Natural killer cell (primary cell): ENCODE measurements at regions not wholly inside any gene's neighbourhood (a gene's known extent, or its start where the extent isn't known, plus 50 kb on each side); places are given as distances from the start of the nearest gene placed in this dataset.

ENCODE experiments used
- ATAC-seq, 3 donors: fragments of 150-1000 bp in 2 of 3; fragments of 200-7000 bp in 1 of 3; cut with Tn5 transposase; 1 replicate in 1 of 3; 2 replicates in 2 of 3; pipeline ENCODE4 v1.10.0; 2021; ENCODE audit warnings: mild to moderate bottlenecking in 2 of 3, moderate library complexity in 2 of 3
- DNase-seq, 2 donors: peaks; one replicate each; pipeline versions ENCODE4 v3.0.0 to v3.0.0-alpha.2; 2013 to 2021; ENCODE audit warnings: mixed read lengths in 1 of 2
- H3K27ac ChIP-seq: one replicate; pipeline ENCODE4 v1.5.1; 2013; ENCODE audit warnings: mild to moderate bottlenecking, low read length
- H3K27me3 ChIP-seq: one replicate; pipeline ENCODE4 v1.6.1; 2013; ENCODE audit warnings: low read length; ENCODE audit not compliant: control insufficient read depth, insufficient read depth
- H3K36me3 ChIP-seq: one replicate; pipeline ENCODE4 v1.6.1; 2013; ENCODE audit warnings: low read length; ENCODE audit not compliant: control insufficient read depth, insufficient read depth
- H3K4me1 ChIP-seq: one replicate; pipeline ENCODE4 v1.6.1; 2013; ENCODE audit warnings: low read length; ENCODE audit not compliant: control insufficient read depth, insufficient read depth
- H3K4me3 ChIP-seq: one replicate; pipeline ENCODE4 v1.5.1; 2013; ENCODE audit warnings: low read length
- H3K9me3 ChIP-seq: one replicate; pipeline ENCODE4 v1.6.1; 2013; ENCODE audit warnings: low read length; ENCODE audit not compliant: control insufficient read depth, insufficient read depth
- H3K27ac Mint-ChIP-seq, 2 donors: one replicate each; pipeline ENCODE4 v1.8.0; 2022; ENCODE audit warnings: mild to moderate bottlenecking in 2 of 2, mixed read lengths in 2 of 2, moderate library complexity in 1 of 2
- H3K27me3 Mint-ChIP-seq, 2 donors: one replicate each; pipeline ENCODE4 v1.8.0; 2022; ENCODE audit warnings: low read depth in 2 of 2, mixed read lengths in 2 of 2
- H3K36me3 Mint-ChIP-seq: one replicate; pipeline ENCODE4 v1.8.0; 2022; ENCODE audit warnings: mixed read lengths
- H3K4me1 Mint-ChIP-seq, 2 donors: one replicate each; pipeline ENCODE4 v1.8.0; 2022; ENCODE audit warnings: mixed read lengths in 2 of 2
- H3K4me3 Mint-ChIP-seq: one replicate; pipeline ENCODE4 v1.8.0; 2022; ENCODE audit warnings: mild to moderate bottlenecking, moderate library complexity, mixed read lengths
- H3K9me3 Mint-ChIP-seq, 2 donors: one replicate each; pipeline ENCODE4 v1.8.0; 2022; ENCODE audit warnings: mixed read lengths in 2 of 2
- CTCF ChIP-seq: fragments of 200-600 bp; IDR thresholded peaks from one replicate; pipeline ENCODE4 v1.8.0; 2022; ENCODE audit warnings: antibody characterized with exemption
- WGBS: methylation state at CpG from one replicate; pipeline ENCODE4 v1.1.7; 2013; ENCODE audit warnings: missing lambda C conversion rate; ENCODE audit not compliant: insufficient coverage; 5-methylcytosine and 5-hydroxymethylcytosine counted together
- intact Hi-C: fragments of 100-400 bp; cut with micrococcal nuclease; formaldehyde crosslinking; loops from one replicate; pipeline ENCODE4 v1.14.2; 2022

GRCh38 chr4:37051866-37052265 is 192.7 kb upstream of the NWD2 start:
- Histone ChIP-seq H3K36me3 (no peaks in the 10 kb centered on the region), H3K27ac (no peak overlapping the region), H3K4me3 (no peak overlapping the region), H3K9me3 (no peaks in the 10 kb centered on the region), H3K4me1 (no peaks in the 10 kb centered on the region), H3K27me3 (no peaks in the 10 kb centered on the region)
- no peaks in the 10 kb centered on the region for H3K27me3 Mint-ChIP-seq
- DNase-seq (no peak), ATAC-seq (no peak)
- no peak overlapping the region for H3K27ac Mint-ChIP-seq
- no peaks in the 10 kb centered on the region for H3K4me1 Mint-ChIP-seq
- peaks cover 14 to 17% of the 10 kb centered on the region in 2 donors for H3K9me3 Mint-ChIP-seq
- TF ChIP-seq CTCF: no peak
- H3K4me3 Mint-ChIP-seq: no peak overlapping the region
- WGBS: 50% methylated on average over 1 of the region's 2 CpGs
- intact Hi-C loops: no loop called here
- no peaks in the 10 kb centered on the region for H3K36me3 Mint-ChIP-seq

- Mint-ChIP-seq H3K9me3 (peaks cover 7 to 10% of the 10 kb centered on the region in 2 donors), H3K27me3 (no peaks in the 10 kb centered on the region), H3K4me3 (no peak overlapping the region), H3K27ac (no peak overlapping the region), H3K4me1 (no peaks in the 10 kb centered on the region), H3K36me3 (no peaks in the 10 kb centered on the region)
- intact Hi-C loops: no loop called here
- WGBS: 80% methylated on average over 4 of the region's 4 CpGs
- H3K4me1 ChIP-seq: no peaks in the 10 kb centered on the region
- H3K27ac ChIP-seq: no peak overlapping the region
- H3K9me3 ChIP-seq: no peaks in the 10 kb centered on the region
- H3K27me3 ChIP-seq: no peaks in the 10 kb centered on the region
- TF ChIP-seq CTCF: no peak
- no peaks in the 10 kb centered on the region for H3K36me3 ChIP-seq
- ATAC-seq (no peak), DNase-seq (no peak)
- H3K4me3 ChIP-seq: no peak overlapping the region
These were observed 189.9 kb upstream of the NWD2 start for GRCh38 chr4:37054531-37055077.

- H3K9me3 ChIP-seq: no peaks in the 10 kb centered on the region
- H3K27ac Mint-ChIP-seq: no peak overlapping the region
These were observed 185.7 kb upstream of the NWD2 start for GRCh38 chr4:37058826-37059225.

More at GRCh38 chr4:37058826-37059225, 185.7 kb upstream of the NWD2 start:
- H3K27ac ChIP-seq: no peak overlapping the region
- Mint-ChIP-seq H3K36me3 (no peaks in the 10 kb centered on the region), H3K4me1 (no peaks in the 10 kb centered on the region), H3K9me3 (peaks cover 5 to 6% of the 10 kb centered on the region in 2 donors), H3K27me3 (no peaks in the 10 kb centered on the region), H3K4me3 (no peak overlapping the region)
- H3K4me3 ChIP-seq: no peak overlapping the region
- no peaks in the 10 kb centered on the region for H3K4me1 ChIP-seq
- H3K27me3 ChIP-seq: no peaks in the 10 kb centered on the region
- DNase-seq: no peak
- no peak for TF ChIP-seq CTCF
- intact Hi-C loops: no loop called here
- no peak for ATAC-seq
- WGBS: 74% methylated on average over 4 of the region's 4 CpGs
- H3K36me3 ChIP-seq: no peaks in the 10 kb centered on the region
